NCI-H226 (cell line): ENCODE measurements at regions not wholly inside any gene's neighbourhood (a gene's known extent, or its start where the extent isn't known, plus 50 kb on each side); places are given as distances from the start of the nearest gene placed in this dataset.
A peak's percentile ranks its signal among the peaks of the same experiment; 100 is the strongest.

ENCODE experiments used
- DNase-seq: peaks from one replicate; pipeline ENCODE4 v3.0.0-alpha.2; 2015

GRCh38 chr5:164357395-164358033 is 852.1 kb downstream of the MAT2B start:
- DNase-seq = no peak

DNA sequence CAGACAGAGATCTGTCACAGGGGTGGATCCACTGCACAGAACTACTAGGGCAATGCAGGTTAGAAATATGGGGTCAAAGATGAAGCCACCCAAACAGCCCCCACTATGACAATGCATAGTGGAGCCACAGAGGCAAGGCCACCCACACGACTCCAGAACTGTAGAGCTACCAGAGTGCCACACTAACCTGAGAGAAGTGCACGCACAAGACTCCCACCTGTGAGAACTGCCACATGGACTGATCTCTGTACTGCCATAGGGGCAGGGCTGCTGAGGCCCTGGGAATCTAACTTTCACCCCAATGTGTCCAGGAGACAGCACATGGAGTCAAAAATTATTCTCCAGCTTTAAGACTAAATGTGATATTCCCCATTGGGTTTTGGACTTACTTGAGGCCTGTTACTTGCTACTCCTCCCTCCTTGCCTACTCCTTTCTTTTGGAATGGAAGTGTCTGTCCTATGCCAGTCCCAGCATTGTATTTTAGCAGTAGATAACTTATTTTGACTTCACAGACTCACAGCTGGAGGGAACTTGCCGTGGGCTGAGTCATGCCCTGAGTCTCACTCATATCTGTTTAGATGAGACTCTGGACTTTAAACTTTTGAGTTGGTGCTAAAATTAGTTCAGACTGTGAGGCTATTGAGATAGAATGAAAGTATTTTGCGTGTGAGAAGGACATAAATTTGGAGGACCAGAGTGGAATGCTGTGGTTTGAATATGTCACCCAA is 853.3 kb downstream of the MAT2B start:
- DNase-seq = peak; percentile 61

DNA sequence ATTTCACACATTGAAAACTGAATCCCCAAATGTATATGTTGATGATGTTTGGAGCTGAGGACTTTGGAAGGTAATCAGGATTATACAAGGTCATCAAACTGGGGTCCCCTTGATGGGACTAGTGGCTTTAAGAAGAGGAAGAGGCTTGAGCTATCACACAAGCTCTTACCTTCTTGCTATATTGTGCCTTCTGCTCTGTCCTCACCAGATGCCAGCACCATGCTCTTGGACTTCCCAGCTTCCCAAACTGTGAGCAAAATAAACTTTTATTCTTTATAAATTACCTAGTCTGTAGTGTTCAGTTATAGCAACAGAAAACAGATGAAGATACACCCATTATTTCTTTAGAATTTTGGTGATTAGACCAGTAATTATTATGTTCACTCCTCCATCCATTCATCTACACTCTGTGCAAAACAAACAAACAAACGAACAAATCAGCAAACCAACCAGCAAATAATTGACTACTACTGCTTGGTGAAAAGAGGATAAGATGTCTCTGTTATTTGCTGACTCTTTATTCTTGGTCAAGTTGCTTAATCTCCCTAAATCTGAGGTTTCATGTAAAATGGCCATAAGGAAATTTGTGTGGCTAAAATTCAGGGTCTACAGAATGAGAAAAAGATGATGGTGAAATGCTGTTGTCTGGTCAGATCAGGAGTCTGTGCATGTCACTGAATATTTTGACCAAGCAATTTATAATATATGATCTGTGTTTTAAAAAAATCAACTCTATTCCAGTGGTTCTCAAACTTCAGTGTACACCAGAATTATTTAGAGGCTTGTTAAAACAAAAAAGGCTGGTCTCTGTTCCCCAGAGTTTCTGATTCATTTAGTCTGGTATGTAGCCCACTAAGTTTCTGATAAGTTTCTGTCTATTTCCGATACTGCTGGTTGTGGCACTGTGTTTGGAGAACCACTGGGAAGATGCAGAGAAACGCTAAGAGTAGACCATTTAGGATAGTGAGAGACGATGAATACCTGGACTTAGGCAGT is 854.1 kb downstream of the MAT2B start:
- no peak for DNase-seq

GRCh38 chr5:164360589-164360988 is 855.2 kb downstream of the MAT2B start:
- no peak for DNase-seq

- DNase-seq = no peak
Measured at GRCh38 chr5:164361986-164362385, 856.6 kb downstream of the MAT2B start.

DNA sequence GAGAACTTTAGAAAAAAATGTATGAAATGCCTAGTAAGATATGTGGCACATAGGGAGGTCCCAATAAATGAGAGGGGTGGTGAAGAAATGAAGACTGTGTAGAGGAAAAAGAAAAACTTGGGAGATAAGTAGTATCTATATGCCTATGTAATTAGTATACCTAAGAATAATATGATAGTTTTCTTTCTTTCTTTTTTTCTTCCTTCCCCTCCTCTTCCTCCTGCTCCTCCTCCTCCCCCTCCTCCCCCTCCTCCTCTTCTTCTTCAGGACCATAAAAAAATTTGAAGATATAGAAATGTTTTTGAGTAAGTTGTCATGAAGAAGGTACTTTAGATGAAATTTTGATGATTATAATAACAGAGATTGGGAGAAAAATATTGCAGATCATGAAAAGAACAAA is 857.4 kb downstream of the MAT2B start:
- no peak for DNase-seq

DNA sequence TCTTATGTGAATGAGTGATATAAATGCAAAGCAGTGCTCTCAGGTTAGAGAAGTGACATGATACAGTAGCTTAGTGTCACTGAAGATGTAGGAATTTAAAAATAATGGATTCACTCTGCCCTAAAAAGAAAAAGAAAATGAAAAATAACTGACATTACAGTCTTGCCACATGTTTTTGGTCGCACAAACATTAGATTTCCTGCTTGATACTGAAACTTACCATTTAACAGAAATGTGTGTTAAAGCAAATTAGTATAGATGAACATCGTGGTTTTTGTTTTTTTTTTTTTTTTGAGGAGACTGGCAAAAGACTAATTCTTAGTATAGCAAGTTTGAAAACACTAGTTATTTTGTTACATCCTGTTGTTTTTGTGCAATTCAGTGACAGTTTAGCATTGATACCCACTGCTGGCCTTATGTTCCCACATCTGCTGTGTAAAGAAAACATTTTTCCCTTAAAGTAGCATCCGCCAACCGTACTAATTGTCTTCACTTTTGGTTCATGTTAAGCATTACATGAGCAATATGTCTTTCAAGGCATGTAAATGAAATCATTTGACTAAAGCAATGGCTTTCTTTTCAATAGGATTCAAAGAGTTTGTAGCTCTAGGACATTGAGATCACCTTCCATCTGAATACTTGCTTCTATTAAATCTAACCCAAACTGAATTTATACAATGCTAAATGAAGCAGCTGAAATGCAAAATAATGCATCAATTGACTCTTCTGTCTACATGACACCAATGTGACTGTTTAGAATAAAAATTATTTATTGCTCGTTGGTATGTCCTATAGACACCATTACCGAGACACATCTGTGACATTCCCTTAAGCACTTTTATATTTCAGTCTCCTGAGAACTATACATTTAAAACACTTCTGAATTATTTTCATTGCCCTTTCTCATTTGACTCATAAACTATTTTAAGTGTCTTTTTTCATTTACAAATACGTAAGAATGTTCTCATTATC is 859.1 kb downstream of the MAT2B start:
- DNase-seq = no peak

- DNase-seq = peak; percentile 26
Measured at GRCh38 chr5:164370841-164371240, 865.4 kb downstream of the MAT2B start.

DNA sequence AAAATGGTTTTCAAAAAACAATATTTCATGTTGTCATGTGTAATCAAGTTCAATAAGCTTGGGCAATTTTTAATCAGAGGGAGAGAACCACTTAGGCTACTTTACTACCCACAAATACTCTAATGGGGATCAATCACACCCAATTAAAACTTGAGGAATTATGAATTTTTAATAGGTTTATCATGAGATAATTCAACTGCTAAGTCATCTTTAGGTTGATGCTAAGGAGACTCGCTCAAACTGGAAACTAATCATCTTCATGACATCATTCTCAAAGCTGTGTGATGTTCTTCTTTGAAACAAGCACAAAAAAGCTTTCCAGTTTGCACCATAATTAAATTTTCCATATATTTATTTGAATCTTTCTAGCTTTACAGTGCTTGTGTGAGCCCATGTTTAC is 867.5 kb downstream of the MAT2B start:
- no peak for DNase-seq

DNA sequence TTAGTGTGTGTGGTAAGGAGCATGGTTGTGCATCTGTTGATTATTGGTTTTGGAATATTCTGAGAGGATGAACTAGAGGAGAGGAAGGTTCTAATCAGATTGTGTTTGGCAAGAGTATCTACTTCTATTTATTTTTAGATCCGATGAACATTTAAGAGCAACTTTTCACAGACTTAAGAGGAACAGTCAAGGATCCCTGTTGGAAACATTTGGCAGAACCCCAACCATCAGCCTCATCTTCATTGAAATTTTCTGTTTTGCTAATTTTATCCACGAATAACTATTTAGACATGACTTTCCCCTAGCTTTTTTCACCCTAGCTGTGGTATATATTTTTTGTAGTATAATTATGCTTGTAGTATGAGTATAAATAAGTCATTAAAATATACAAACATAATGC is 868.5 kb downstream of the MAT2B start:
- no peak for DNase-seq

DNA sequence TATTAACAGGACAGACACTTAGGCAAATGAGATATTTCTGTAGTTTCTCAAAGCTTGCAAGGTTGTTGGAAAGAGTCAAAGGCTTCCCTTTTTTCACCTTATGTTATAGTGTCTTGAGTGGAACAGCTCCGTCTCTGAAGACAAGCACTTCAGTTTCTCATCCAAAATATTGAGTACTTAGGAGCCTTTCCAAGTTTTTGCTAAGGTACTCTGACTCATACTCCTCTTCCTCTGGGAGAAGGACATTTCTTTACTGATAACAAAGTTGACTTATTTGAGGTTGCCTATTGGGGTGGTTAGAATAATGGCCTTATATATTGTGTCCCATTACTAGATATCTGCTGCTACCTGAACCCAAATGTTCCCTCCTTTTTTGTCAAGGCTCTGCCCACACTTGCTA is 869.6 kb downstream of the MAT2B start:
- peak; percentile 23 for DNase-seq

DNA sequence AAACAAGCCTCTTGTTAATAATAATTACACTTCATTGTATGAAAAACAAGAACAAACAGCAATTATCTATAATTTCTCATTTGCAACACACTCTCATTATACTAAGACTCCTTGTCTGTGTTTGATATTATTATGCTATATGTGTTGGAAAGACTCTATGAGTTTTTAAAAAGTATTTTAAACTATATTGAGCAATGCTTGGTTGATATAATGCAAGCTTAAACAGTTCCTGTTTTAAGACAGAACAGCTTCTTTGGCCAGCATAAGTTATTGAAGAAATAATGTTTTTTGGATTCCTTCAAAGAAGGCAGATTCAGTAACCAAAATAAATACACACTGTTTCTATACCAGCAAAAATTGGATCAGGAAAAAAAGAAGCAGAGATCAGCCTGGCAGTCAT is 871.4 kb downstream of the MAT2B start:
- DNase-seq = no peak

GRCh38 chr5:164377746-164378145 is 872.3 kb downstream of the MAT2B start:
- no peak for DNase-seq

DNA sequence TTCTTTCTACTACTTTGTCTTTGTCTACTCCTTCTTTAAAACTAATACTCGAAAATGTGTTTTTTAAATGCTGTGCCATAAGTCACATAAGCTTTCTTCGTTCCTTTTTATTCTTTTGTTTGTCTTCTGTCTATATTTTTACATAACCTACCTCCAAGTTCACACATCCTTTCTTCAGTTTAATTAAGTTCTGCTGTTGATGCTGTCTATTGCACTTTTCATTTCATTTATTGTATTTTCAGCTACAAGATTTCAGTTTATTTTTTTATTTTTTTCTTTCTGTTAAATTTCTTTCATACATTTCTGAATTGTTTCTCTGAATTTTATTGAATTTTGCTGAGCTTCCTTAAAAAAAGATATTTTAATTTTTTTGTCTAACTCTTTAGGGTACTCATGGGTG is 878.2 kb downstream of the MAT2B start:
- DNase-seq = no peak

DNA sequence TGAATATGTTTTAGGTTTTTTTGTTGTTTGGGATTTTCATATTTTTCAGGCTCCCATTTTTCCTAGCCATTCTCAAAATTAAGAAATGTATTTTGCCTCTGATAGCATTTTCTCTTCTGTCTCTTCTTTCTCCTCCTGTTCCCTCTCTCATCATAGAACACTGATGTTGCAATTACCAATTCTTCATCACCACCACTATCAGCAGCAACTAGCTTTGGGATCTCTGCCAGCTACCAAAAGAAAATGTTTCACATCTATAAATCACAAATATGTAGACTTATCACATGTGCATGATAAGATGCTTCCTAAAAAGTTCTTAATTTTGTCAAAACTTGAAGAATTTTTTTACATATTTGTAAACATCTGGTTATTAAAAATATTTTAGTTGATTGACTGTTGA is 887.1 kb downstream of the MAT2B start:
- peak; percentile 12 for DNase-seq

DNA sequence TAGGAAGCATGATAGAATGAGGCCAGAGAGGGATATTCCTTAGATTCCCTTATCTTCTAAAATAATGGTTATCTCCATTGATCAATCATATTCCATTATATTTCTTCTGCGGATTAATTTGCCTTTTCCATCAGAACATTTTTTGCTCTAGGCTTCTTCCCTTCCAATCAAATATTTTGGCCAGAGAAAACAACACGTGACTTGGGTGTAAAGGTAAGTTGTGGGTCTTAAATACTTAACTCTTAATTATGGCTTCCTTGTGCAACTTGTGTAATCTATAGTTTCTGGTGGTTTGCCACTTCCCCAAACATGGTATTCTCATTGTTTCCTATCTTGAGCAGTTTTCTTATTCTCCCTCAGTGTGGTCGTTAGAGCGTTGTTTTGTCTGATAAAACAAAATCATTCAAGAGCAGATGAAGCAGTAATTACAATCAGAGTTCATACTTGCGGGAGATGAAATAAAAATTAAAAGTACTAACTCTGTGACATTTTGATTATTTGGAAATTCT is 889.3 kb downstream of the MAT2B start:
- no peak for DNase-seq

GRCh38 chr5:164412531-164412930 is 907.1 kb downstream of the MAT2B start:
- no peak for DNase-seq

DNA sequence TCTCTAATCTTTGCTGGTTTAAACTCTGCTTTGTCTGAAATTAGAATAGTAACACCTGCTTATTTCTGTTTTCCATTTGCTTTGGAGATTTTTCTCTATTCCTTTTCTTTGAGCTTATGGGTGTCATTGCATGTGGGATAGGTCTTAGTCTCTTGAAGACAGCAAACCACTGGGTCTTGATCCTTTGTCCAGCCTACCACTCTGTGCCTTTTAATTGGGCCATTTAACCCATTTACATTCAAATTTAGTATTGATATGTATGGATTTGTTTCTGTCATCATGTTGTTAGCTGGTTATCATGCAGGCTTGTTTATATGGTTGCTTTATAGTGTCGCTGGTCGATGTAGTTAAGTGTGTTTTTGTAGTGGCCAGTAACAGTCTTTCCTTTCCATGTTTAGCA is 914.7 kb downstream of the MAT2B start:
- DNase-seq = no peak

GRCh38 chr5:164422400-164422799 is 917.0 kb downstream of the MAT2B start:
- DNase-seq = no peak

DNA sequence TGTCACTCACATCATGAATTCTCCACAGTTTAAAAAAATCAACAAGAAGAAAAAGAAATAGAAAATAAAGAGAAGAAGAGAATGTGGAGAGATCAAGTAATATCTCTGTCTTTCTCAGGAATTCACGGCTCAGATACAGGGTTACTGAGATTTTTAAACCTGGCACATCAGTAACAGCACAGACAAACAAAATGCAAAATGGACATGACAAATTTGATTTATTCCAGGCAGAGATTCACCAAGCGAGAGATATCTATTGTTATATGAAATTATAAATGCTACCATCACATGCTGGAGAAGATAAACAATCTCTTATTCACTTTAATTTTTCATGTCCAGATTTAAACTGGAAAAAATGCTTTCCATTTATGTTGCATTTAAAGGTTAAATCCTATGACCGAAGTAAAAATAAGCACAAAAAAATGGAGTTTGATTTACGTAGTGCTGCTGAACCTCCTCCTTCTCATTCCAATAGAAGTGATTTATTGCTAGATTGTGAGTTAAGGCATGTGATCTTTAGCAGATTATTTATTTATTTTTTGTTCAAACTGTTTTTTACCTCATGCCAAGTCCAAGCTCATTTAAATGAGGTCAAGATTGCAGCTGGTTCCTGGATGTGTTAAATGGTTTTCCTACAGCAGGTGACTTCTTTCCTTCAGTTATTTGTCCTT is 926.4 kb downstream of the MAT2B start:
- DNase-seq = no peak

DNA sequence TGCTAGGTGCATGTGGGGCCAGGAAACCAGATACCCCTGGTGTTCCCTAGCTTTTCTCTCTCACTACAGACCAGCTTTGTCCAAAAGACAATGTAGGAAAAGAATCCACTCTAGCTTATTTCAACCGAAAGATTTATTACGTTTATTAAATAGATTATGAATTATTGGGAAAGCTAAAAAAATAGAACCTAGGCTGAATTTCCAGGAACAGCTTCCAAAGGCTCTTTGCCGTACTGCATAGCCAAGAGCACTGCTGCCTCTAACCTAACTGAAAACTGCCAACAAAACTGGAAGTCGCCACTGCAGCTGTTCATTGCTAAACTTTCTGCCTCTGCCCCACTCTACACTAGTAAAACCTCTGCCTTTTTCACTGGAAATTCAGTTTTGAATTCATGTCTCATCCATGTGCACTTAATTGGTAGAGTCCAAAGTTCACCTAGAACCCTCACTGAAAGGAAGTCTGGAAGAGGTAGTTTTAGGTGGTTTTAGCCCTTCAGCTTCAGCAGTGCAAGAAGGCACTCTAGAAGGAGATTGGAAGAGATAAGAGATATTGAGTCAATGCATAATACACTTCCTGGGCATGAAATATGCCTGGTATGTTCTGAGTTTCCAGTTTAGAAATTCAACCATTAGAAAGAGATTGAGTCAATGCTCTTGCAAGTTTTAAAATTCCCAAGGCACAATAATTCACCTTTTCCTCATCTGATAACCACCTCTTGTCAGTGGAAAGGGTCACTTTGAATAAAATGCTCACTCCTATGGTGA is 927.9 kb downstream of the MAT2B start:
- peak; percentile 81 for DNase-seq
